HG03097 (cell line): ENCODE measurements at regions not wholly inside any gene's neighbourhood (a gene's known extent, or its start where the extent isn't known, plus 50 kb on each side); places are given as distances from the start of the nearest gene placed in this dataset.
A peak's percentile ranks its signal among the peaks of the same experiment; 100 is the strongest.

ENCODE experiments used
- ATAC-seq: cut with Tn5 transposase; IDR thresholded peaks from one replicate; pipeline ENCODE4 v1.9.1; 2021; ENCODE audit not compliant: unreplicated experiment, low FRiP score

DNA sequence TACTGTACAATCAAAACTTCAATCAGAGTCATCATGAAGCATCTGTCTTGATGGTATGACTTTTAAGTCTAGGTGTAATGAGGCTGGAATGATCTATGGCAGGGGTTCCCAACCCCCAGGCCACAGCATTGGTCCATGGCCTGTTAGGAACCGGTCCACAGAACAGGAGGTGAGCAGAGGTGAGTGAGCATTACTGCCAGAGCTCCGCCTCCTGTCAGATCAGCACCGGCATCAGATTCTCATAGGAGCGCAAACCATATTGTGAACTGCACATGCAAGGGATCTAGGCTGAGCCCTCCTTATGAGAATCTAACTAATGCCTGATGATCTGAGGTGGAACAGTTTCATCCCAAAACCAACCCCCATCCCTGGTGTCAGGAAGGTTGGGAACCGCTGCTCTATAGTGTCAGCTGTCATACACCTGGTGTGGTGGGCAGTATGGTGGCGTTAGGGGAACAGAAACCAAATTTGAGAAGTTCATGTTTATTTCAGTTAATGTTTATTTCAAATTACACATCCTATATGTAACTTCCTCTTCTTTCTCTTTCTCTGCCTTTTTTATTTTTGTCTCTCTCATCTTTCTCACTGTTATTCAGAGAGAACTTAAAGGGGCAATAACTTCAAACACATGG is 432.6 kb downstream of the TNS3 start:
- ATAC-seq, result peak; percentile 62

DNA sequence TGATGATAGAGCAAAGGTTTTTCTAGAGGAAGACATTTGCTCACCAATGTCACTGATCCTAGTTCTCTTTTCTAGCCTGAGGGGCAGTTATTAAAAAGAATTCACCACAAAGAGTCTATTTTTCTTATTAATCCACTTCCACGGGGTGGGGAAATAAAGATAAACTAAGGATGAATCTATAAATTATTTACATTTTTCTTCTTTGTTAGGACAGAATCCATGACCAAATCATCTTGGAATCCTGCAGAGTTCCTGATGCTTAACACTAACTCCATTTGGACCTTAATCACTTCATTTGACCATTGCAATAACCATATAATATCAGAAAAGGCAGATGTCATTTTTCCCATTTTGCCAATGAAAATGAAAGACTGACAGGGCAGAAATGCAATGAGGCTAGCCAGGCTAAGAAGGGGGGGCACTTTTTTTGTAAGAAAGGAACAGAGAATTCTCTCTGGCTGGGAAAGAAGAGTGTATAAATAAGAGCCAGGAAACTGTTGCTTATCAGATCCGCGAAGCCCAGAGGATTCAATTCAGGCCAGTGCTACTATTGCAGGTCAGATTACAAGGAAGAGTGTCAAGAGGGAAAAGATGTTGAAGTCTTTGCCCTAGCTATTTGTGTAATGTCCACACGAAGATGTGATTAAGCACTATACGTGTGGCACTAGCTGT is 433.2 kb downstream of the TNS3 start:
- ATAC-seq, result no peak

DNA sequence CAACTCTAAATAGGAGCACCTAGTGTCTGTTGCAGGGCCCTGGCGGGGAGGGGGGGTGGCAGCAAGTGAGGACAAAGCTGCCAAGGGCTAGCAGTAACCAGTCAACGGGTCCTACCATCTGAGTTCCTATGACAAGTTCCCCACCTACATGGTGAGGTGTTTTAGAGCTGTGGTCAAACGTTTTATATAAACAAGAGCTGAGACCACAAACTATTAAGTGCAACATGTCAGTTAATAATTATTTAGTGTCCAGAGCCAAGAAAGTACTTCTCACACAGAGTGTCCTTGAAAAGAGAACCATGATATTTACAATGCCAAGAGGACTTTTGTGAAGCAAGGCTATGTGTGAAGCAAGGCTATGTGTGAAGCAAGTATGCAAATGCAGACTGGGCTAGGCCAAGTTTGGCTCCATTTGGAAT is 434.7 kb downstream of the TNS3 start:
- ATAC-seq, result peak; percentile 52

DNA sequence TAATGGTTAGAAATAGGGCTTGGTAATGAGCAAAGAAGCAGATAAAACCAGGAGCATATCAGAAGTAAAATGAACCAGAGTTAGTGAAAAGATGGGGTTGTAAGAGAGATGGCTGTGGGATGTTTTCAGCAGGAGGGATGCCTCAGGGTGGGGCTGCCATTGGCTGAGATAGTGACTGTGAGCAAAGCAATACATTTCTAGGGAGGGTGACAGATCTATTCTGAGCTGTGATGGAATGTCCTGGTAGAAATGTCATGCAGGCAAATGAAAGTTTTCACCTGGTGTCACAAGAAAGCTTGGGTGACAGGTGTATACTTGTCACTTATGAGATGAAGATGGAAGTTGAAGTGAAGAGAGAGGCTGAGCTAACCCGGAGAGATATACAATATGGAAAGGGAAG is 435.9 kb downstream of the TNS3 start:
- no peak for ATAC-seq

DNA sequence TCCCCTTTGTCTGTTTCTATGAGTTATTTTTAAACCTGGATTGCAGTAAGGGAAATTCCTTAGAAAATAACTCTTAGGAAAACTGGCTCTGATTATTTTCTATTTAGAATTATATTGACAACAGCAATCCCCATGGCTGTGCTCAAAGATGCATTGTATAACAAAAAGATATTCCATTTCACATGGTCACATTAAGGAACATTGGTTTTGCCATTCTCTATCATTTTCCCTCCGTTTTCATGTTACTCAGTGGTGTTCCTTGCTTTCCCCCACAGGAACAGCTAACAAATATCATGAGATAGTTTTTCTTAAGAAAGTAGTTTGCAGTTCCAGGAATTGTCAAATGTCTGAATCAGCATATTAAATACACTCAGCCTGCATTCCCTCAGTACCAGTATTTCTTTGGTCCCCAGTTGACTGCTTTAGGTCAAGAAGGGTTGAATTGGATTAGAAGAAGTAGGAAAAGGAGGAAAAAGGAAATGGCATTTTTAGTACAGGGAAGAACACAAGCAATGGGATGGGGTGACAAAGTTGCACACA is 436.7 kb downstream of the TNS3 start:
- no peak for ATAC-seq

DNA sequence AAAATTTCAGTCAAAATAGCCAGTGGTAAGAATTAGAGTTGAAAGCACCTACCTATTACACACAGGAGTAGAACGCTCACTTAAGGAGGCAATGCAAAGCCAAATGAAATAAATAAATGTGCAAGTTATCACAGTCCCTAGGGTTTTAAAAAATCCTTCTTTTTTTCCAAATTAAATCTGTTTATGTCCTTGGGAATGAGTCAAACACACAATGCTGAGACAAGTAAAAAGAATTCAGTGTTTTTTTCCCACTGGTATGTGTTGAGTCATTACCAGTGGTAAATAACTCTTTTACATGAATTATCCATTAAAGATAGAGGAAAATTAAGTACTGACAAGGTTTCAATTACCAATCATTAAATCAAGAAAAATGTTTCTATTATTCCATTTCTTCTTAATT is 438.6 kb downstream of the TNS3 start:
- no peak for ATAC-seq

DNA sequence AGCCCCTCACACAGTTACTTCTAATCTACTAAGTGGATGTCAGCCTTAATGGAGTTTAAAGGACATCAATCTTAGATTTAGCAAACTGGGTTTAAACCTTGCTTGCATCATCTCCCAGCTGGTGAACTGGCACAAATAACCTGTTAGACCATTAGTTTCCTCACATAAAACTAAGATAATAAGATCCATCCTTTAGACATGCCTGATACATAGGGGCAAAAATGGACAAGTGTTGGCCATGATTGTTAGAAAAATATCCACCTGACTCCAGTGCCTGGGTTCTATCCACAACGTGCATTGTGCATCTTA is 439.1 kb downstream of the TNS3 start:
- ATAC-seq, result no peak

DNA sequence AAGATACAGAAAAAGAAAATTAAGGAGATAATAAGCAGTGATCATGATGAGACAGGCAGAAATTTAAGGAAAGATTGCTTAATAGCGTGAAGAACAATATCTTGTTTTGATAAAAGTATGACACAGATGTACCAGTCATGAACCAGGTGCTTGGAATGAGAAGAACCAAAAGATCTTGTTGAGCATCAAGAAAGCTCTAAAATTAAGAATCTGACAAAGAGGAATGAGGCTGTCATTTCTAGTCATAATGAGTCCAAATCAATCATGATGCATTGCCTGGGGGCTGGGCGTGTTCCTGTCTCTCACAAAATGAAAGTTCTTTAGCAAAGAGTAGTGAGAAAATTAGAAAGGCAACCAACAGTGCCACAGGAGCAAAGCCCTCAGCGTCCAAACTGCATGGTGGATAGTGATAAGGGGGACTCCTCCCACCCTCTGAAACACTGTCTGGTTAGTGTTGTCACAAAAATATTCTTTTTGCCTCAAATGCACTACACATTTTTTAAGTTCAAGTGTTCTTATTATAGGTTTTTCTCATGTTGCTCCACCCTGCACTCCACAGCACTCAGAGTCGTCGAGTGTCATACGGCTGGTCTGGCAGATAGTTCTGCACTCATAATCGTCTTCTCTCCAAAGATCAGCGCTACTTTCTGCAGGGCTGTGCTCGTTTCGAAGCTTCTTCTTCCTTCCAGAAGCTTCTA is 439.6 kb downstream of the TNS3 start:
- no peak for ATAC-seq

DNA sequence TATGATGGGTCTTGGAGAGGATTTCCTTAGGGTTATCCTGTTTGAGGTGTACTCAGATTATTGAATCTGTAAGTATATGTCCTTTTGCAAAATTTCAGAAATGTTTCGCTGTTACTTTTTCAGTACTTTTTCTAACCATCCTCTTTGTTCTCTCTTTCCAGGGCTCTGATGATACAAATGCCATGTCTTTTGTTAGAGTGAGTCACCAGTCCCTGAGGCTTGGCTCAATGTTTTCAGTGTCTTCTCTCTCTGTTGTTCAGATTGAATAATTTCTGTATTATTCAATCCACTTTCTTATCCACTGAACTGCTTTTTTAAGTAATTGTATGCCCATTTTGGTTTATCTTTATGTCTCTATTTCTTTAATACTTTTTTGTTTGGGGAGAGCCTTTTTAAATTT is 449.4 kb downstream of the TNS3 start:
- no peak for ATAC-seq

DNA sequence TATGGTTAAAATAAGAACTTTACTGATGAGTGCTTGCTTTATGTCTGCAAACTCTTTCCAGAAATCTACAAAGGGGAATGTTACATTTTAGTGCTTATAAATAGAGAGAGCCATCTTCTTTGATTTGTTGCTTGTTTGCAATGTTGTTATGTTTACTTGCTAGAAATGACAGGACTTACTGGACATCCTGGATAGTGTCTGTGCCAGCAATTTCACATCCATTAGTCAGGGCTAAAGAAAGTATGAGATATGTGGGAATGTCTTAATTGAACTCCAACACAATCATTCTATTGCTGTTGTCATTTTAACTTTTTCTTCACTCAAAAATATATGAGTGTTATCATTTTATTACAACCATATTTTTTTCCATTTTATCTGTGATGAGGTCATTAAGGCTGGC is 453.2 kb downstream of the TNS3 start:
- ATAC-seq, result no peak

DNA sequence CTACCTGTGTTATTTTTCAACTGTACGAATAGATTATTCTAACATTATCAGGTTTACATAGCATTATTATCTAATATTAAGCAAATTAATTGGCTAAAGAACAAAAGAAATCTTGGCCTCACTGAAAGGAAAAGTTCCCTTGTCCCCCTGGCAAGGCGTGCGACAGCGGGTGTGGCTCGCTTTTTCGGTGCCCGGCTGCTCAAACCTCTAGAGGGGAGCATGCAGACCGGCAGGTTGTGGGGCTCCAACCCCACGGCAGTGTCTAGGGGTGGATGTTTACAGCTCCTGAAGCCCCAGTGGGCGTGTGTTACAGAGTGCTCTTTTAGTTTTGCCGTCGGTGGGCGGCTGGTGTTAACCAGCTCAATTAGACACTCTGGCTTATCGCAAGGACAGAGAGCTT is 456.4 kb downstream of the TNS3 start:
- ATAC-seq, result no peak

DNA sequence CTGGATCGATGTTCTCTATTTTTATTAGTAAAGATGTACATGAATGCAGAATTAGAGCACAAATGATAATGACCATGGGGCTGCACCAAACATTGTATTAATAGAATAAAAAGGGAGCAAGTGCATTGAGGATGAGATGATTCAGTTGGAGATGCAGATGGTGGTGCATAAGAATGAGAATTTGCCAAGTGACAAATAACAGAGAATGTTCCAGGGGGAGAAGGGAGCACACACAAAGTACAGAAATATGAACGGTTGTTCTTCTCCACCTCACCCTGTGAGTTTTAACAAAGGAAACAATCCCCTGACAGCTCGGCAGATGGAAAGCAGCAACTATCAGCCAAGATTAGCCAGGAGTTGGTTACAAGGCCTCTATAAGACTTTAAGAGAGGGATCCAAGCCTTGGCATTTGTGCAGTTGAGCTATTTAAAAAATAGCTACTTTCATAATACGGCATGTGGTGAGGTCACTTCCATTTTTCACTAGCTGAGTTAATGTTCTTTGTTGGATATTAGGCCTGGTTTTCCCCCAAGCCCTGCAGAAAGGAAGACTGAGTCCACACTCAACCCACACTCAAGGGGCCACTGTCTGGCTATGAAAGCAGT is 462.5 kb downstream of the TNS3 start:
- ATAC-seq, result no peak

DNA sequence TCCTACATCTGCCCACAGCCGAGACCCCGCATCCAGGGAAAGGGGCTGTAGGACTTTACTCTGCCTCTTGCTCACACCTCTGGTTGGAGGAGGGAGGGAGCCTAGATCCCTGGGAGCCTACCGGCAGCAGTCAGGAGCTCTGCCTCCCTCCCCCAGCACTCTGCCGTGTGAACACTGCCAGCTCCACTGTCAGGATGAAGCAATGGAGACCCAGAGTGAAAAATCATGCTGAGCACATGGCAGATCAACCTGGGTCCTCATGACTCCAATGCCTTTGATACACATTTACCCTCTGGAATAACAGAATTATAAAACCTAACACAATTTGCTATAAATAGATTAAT is 477.7 kb downstream of the TNS3 start:
- ATAC-seq, result no peak

DNA sequence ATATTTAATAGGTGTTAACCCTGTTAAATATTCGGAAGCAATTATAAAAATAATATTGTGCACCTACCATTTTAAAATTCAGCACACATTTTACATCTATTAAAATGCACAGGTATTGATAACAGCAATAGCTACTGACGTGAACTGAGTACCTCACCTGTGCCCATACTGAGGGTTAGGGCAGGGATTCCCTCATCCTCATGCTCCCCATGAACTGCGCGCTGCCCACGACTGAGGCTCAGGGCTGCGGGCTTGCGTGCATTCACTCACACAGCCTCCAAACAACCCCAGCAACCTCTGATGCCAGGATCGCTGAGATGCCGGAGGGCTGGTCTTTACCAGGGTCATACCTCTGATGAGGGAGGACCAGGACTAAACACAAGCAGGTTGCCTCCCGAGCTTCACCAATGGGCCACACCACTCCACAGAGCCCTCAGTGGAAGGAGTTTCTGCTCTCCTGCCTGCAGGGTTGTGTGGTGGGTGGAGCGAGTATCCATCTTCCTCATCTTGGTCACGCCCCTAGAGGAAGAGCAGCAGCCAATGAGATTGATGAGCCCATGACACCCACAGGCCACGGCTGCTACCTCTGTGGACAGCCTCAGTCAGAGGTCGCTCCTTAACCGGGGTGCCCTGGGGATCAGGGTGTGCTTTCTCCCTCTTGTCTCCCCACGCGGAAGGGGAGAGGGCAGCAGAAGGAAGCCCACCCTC is 478.3 kb downstream of the TNS3 start:
- no peak for ATAC-seq

DNA sequence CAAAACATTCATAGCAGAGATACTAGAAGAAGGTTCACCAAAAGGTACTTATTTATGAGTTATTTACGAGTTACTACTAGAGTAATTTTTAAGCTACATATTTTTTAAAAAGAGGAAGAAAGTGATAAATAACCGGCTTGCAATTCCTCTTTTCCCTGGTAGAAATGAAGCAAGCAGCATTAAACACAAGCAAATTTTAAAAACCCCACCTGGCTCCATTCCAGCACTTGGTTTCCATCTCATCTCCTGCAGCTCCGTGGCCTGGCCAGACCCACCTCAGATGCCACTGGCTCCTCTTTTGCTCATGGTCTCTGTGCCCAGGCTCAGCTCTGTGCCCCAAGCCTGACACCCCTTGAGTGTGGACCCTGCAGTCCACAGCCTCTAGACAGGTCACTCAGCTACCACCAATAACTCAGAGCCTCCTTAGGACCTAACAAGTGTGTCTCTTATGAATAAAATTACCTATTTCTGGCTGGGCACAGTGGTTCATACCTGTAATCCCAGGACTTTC is 479.5 kb downstream of the TNS3 start:
- no peak for ATAC-seq

DNA sequence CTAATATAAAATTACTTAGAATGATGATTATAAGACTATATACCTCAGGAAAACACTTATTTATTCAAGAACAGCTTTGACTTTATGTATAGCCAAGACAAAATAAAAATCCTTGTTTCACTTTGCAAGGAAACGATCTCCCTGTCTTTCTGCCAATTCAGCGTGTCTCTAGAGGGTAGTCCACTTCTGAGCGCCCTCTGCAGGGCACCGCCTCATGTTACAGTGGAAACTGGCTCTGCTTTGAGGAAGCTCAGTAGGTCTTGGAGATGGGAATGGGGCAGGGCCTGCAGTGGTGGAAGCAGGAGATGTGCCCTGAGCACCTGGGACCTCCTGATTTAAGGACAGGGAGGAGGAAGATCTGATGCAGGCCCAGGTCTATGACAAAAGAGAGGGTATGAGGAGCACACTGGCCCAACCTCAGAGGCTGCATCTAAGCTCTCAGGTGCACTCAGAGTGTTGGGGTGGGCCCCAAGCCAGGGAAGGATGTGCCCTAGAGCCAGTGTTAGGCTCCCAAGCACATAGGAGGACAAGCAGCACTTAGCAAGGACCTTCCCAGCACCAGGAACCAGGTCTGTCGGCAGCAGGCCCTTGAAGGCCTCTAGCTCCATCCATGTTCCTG is 481.0 kb downstream of the TNS3 start:
- no peak for ATAC-seq

DNA sequence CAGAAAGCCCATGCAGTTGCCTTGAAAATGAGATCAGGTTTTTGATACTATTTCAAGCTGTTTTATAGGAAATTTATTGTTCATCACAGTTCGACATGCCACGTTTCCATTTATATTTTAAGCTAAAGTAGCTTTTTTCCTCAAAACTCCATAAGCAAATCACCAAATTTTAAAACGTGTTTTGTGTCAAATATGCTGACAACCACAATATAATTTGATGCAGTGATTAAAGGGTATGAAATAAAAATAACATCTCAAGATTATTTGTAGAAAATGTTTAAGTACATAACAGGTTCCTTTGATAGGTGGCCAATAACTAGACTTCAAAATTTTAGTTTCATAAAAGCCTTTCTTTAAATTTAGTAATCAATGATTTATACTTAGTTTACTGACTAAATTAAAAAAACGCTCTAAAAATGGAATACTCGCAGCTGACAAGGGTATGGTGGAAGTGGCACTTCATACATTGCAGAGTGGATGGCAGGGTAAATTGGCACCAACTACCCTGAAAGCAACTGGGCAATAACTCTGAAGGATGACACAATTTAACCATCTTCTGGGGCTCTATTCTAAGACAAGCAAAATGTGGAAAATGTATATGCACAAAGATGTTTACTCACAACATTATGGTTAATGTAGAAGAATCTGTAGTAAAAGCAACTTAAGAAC is 481.6 kb downstream of the TNS3 start:
- ATAC-seq, result no peak

DNA sequence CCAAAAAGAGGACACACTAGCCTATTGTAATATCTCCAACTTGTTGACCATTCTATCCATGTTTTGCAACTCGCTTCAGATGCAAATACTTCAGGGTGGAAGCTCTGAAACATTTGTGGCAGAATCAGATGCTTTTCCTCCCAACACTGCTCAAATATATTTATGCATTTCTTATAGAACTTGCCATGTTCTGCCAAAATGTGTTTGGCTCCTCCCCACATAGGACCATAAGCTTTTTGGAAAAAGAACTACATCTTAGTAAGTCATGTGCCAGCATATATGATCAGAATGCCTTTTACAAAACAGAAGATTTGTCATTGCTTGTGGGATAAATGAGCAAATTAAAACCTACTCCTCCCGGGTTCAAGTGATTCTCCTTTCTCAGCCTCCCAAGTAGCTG is 484.5 kb downstream of the TNS3 start:
- ATAC-seq, result no peak

DNA sequence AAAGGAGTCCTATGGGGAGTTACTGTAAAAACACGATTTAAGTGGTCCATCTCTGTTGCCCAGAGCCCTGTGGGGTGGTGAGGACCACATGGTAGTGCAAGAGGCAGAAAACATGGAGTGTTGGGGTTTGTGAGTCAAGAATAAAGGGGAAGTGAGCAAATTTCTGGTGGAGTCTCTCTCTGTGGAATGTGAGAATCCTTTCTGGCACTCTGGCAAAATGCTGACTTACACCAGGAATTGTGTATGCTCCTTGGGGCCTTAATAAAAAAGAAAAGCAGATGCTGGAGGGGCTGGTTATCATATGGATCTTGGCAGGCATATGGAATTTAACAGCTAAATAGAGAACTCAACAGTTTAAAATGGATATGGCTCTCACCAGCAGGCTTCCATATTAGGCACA is 486.0 kb downstream of the TNS3 start:
- no peak for ATAC-seq

DNA sequence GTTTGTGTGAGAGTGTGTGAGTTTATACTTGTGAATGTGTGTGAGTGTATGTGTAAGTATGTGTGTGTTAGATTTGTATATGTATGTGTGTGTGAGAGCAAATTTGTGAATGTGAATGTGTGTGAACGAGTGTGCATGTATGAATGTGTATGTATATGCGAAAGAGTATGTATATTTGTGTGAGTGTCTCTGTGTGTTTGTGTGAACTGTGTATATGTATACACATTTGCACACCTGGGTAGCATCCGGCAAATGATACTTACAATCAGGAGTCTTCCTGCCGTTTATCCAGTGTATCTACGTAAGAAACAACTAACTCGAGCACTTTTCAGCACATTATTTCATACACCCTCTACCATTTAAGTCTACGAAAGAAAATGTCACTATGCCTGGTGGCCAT is 487.4 kb downstream of the TNS3 start:
- ATAC-seq, result no peak
